Stimulated activated CD4-positive, alpha-beta T cell treated with anti-CD3 and anti-CD28 coated beads, TNF-alpha, amount 100 ng/mL, for 24 hours (primary cell): ENCODE measurements at regions not wholly inside any gene's neighbourhood (a gene's known extent, or its start where the extent isn't known, plus 50 kb on each side); places are given as distances from the start of the nearest gene placed in this dataset.
"Not testable (repeated sequence)": the region's sequence is repeated elsewhere in the genome, so short reads cannot be mapped to it uniquely, and the experiment has no call there.

ENCODE experiments used
- DNase-seq, 3 experiments: peaks; one replicate each; pipeline ENCODE4 v3.0.0-alpha.2; 2020; ENCODE audit warnings: low read depth in 3 of 3

DNA sequence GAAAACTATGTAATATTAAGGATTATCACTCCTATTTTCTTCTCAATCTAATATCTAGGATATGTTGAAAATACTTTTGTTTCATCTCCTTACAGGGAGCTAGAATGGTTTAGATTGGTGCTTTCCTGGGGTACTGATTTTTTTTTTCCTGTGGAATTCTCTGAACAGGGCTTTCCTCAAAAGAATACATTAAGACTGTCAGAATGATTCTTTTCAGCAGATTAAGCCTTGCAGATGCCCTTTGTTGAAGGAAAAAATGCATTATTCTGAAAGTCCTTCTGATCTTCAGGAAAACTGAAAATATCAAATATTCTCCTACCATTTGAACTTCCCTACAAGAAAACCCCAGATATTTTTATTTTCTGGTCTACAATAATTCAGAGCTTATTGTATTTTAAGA is 178.9 kb downstream of the SOX4 start:
- DNase-seq: no peak

DNA sequence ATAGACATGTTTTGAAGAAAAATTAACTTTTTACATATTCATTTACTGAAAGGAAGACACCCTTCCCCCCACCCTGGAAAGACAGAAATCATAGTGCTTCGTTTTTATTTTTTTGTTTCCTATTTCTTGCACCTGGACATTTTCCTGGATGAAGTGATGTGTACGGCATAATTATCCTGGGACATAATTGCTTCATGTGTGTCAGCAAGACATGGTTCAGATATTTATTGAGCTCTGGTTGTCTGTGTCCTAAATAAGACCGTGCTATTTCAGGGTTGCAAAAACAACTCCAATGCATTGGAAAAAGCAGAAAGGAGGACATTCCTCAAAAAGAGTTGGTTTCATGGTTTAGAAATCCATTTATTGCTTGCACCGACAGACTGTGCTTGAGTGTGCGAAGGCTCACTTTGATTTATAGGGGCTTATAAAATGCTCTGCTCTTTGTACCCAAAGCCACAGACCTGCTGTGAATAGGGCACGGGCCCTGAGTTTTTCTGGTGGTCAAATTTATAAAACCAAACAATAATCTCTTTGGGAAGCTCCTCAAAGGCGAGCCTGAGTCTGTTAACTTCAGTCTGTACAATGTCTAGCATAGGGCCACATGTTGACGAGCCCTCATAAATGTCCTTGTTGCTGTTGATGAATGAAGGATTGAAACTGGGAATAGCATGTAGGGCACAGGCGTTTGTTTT is 179.5 kb downstream of the SOX4 start:
- DNase-seq: no peak

DNA sequence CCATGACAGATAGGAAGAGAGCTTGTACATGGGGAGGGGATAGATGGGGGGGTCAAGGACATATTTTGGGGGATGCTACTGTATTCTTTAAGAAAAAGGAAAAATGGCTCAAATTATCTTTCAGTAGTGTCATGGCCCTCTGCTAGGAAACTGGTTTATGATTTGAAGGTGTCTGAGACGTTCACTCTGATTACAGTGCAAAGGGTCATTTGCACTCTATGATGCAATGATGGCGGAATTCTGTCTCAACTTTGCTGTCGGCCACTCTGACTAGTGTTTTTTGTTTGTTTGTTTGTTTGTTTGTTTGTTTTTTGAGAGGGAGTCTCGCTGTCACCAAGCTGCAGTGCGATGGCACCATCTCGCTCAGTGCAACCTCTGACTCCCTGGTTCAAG is 180.0 kb downstream of the SOX4 start:
- no peak for DNase-seq

DNA sequence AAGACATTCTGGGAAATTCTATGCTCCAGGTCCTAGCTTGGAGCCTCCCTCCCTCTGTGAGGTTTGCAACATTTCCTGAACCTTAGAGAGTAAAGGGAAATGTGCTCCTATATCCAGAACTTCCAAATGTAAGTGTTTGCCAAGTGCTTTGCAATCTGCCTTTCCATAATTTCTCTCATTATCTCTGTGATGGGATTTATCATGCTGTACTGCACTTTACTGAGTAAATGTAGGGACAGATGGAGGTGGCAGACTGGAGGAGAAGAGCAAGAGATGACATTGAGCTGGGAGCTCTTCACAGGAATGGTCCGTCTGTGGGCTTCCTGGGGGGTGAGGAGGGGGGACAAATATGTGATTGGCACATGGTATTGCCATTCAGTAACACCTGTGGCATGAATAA is 184.3 kb downstream of the SOX4 start:
- no peak for DNase-seq

DNA sequence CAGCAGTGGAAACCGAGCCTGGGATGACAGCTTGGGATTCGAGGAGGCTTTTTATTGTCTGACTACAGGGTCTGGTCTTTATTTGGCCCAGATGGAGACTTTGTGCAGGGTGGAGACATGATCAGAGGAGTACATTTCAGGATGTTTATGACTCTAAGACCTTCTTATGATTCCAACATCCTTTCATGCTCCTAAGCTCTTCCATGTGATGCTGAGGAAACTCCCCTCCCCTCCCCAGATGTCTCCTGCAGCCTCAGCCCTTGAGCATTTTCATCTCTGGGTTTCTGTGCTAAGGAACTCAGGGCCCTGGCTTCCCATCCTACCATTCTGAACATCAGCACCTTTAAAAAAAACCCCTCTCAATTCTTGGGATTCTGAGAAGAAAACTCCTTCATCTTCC is 186.6 kb downstream of the SOX4 start:
- no peak for DNase-seq

DNA sequence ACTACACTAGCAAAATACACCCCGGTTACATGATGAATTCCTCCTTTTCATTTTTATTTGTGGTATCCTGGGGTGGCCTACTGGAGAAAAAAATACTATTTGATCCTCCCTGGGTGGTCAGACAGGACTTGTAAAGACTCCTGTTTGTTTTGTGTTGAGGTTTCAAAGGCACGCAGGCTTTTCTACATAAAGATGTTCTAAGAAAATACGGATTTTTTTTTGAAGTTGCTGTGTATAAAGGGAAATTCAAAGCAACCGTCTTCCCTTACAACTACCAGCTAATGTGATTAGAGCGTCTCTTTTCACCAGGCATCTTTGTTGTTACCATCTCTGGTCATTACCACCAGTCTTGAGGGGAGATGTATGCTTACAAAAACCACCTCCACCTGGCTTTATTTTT is 187.1 kb downstream of the SOX4 start:
- no peak for DNase-seq

DNA sequence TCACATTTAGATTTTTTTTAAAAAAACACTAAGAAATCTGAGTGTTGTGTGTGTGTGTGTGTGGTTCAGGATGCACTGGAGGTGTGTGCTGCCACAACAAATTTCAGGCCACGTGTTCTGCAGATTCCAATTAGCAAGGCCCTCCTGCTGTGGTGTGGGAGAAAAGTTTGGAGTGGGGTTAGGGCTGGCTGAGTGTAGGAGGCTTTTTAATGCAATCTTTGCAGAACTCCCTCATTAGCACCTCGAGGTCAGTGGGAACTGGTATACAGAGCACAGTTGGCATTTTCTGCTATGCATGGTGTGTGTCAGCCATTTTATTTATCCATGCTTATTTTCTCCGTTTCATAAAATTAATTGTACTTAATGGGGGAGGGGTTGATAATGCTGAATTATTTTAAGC is 187.6 kb downstream of the SOX4 start:
- no peak for DNase-seq

DNA sequence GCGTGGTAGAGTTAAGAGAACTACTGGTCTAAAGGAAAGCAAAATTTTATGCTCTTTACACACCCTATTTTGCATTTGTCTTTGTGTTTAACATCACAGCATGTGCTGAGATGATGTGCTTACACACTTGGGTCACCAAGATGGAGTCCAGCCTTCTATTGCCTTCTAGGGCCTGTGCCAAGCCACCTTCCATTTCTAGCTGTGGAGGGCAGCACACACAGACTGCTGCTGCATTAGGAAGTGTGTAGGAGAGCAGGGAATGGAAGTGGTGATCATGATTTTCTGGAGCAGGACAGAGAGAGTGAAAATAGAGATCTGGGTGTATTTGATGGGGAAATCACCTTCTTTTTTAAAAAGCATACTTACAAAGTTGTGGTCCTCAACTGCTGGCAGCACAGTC is 191.6 kb downstream of the SOX4 start:
- no peak for DNase-seq

DNA sequence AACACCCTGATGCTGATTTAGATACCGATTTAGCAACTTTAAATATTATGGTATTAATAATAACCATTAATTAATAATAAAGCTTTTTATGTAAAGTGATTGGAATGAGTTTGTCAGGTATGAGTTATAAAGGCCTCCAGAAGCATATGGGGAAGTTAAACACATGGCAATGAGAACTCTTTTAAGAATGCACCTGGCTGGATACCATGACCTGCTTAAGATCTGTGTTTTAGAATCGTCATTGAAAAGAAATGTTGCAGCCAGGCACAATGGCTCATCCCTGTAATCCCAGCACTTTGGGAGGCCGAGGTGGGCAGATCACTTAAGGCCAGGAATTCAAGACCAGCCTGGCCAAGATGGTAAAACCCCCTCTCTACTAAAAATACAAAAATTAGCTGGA is 197.5 kb downstream of the SOX4 start:
- no peak for DNase-seq

DNA sequence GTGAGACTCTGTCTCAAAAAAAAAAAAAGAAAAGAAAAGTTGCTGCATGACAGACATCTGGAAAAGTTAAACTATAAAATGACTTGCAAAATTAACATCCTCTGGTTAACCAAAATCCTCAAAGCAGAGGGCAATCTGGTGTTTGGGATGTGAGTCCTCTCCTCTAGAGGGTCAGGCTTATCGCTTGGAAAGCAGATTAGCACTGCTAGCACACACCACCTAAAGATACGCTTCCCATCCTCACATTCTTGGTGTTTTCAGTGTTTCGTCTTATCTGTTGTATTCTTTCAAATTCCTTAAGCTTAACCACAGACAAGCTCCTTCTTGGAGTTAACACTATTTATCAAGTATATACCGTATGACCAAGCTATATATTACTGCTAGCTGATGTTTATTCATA is 198.0 kb downstream of the SOX4 start:
- no peak for DNase-seq

DNA sequence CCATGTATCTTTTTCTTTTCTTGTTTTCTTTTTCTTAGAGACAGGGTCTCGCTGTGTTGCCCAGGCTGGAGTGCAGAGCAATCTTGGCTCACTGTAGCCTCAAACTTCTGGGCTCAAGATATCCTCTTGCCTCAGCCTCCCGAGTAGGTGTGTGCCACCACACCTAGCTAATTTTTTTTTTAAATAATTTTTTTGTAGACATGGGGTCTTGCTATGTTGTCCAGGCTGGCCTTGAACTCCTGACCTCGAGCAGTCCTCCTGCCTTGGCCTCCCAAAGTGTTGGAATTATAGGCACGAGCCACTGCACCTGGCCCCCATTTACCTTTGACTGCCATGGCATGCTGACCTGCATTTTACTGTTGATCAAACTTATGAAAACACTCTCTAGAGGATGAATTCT is 198.6 kb downstream of the SOX4 start:
- no peak for DNase-seq

DNA sequence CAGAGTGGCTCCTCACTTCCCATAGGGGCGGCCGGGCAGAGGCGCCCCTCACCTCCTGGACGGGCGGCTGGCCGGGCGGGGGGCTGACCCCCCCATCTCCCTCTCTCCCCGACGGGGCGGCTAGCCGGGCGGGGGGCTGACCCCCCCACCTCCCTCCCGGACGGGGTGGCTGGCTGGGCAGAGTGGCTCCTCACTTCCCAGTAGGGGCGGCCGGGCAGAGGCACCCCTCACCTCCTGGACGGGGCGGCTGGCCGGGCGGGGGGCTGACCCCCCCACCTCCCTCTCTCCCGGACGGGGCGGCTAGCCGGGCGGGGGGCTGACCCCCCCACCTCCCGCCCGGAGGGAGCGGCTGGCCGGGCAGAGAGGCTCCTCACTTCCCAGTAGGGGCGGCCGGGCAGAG is 203.4 kb downstream of the SOX4 start:
- not testable (repeated sequence) for DNase-seq

DNA sequence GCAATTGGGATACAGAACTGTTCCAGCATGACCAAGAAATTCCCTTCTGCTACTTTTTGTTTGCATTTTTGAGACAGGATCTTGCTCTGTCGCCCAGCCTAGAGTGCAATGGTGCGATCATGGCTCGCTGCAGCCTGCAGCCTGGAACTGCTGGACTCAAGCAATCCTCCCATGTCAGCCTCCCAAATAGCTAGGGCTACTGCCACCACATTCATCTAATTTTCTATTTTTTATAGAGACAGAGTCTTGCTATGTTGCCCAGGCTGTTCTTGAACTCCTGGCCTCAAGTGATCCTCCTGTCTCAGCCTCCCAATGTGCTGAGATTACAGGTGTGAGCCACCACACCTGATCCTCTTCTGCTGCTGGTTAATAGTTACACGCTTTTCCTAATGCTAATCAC is 204.9 kb downstream of the SOX4 start:
- no peak for DNase-seq

DNA sequence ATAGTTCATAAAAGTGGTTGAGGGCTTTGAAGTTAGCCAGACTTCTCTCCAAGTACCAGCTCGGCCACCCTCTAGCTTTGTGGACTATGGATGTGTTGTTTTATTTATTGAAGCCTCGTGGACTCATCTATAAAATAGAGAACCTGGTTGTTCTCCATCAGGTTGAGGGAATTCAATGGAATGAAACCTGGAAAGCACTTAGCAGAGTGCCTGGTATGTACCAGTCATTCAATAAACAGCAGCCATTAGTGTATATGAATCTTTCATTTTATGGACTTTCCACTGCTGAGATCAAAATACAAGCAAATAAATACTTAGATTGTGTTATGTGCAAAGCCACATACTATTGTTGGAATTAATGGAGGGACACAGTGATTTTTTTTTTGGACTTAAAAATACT is 206.8 kb downstream of the SOX4 start:
- no peak for DNase-seq

DNA sequence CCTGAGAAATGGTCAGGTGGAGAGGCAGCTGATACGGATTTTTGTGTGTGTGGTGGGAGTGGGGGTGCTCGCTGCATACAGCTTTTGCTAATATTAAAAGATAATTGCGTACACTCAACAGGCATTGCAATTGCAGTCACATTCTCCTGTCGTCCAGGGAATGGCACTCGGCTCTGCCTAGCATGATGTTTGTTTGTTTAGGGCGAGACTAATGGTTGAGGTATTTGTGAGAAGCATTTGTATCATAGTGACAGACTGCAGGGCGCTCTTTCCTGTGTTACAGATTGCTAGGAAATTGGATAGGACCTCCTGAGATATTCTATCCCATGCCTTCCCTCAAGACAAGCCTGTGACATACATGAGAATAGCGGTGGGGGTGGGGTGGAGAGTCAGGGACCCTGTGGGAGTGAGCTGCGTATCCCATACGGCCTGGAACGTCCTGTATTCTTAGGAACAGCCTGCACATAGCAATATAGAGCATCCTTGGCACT is 207.4 kb downstream of the SOX4 start:
- DNase-seq: no peak

DNA sequence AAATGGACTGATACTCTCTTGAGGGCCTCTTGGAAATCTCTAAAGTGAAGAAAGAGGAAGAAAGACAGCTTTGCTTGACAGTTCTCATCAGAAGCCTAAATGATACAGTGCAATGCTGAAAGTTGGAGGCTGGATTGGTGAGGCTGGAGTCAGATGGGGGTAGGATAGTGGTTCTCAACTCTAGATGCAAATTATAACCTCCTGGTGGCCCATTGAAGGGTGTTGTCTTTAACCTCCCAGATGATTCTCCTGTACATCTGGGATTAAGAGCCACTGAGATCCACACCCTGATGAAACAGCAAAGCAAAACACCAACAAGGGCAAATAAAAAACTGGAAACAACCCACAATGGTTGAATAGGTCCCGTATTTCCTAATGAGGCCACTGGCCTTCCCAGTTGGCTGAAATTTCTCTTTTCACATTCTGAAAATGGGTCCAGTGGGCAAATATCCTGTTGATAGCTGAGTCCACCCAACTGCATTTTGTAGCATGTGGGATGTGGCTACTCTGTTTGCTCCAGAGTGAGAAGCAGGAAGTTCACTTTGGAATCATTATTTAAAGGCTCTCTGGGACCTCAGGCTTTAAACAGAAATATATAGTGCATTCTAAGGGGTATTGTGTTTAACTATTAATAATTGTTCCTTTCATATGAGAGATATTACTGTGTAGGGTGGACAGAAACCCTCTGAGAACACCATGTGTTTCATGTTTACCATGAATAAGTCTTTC is 208.1 kb downstream of the SOX4 start:
- DNase-seq: no peak

DNA sequence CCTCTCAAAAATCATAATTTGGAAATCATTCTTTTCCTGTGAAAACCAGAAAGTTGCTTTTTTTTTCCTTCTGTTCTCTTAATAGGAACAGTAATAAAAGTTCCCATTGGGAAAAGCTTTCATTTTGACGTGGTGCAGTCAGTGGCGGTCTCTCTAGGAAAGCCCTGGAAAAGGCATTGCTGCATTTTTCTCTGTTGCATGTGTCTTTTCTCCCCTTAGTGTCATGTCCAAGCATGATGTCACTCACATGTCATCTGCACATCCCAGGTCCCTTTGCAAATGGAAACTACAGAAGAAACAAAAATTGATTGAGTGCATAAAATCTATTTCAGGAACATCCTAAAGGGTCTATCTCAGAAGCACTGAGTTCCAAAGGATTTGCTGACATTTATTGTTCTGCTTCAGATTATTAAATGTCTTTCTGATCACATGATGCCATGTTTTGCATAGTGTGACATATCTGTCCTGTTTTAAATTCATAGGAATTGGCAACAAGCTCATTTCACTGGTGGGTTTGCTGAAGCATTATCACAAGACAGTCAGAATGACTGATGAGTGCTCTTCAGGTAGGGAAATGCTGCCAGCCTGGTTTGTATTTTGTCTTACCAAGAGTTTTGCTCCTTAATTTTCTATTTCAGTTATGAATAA is 208.7 kb downstream of the SOX4 start:
- no peak for DNase-seq

DNA sequence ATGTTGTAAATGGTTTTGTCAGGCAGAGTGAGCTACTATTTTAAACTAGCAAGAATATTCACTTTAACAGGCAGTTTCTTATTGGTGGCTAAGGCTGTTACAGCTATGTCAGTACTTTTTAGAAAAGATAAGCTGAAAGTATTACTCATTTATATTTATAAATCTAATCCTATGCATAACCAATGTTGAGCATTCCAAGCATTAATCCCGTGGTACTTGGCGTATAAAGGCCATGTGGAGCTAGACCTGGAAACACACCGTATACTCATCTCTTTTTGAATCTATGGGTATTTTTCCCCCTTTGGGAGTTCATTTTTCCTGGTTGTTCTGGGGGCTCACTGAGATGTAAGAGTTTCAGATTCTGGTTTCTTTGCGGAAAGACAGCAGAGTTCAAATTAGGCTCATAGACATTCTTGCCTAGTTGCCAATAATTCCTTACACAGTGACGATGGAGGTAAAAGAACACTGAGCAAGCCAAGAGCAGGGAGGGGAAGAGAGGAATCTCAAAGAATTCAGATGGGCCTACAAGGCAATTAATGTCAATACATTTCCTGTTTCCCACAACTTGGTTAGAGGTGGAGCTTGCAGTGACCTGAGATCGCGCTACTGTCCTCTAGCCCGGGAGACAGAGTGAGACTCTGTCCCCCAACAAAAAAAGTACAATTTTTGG is 211.5 kb downstream of the SOX4 start:
- DNase-seq: no peak

DNA sequence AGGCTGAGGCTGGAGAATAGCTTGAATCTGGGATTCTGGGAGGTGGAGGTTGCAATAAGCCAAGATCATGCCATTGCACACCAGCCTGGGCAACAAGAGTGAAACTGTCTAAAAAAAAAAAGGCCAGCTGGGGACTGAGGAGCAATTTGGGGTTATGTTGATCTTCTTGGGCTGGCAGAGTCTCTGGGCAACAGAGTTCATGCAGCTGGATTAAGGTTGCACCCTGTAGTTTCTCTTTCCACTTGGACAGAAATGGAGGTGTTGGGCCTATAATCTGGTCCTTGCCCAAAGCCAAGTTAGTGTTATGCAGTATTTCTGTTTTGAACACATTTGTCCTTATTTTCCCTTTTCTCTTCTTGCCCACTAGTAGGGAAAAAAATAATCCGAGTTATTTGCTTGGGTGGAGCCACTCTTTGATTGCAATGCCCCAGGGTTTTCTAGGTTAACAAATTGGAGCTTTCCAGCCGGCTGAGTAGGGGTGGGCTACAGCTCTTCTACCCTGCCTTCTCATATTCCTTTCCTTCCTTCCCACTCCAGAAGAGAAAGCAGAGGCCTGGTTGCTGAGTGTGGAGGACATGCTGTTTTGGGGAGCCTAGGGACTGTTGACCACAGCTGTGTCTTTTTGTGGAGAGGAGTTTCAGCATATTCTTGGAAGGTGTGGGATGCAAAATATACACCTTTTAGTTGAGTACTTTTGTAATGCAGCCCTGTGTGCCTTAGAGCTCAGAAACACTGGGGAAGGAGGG is 213.9 kb downstream of the SOX4 start:
- DNase-seq: no peak

DNA sequence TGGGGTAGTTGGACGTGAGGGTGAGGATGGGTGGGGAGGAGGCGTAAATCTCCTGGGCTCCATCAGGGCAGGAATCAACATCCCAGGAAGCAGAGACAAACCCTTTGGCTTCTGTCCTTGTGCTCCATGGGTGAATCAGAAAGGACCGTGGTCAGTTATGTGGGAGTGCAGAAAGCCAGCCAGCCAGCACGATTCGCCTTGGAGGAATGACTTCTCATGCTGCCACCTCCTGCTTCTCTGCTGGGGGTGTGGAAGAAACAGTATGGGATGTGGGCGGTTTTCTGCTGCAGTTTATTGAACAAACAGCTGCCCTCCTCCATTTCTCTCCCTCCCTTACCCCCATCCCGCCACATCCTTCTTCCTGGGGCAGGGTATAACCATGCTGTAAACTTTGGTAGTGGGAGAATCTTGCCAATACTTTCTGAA is 214.5 kb downstream of the SOX4 start:
- no peak for DNase-seq

DNA sequence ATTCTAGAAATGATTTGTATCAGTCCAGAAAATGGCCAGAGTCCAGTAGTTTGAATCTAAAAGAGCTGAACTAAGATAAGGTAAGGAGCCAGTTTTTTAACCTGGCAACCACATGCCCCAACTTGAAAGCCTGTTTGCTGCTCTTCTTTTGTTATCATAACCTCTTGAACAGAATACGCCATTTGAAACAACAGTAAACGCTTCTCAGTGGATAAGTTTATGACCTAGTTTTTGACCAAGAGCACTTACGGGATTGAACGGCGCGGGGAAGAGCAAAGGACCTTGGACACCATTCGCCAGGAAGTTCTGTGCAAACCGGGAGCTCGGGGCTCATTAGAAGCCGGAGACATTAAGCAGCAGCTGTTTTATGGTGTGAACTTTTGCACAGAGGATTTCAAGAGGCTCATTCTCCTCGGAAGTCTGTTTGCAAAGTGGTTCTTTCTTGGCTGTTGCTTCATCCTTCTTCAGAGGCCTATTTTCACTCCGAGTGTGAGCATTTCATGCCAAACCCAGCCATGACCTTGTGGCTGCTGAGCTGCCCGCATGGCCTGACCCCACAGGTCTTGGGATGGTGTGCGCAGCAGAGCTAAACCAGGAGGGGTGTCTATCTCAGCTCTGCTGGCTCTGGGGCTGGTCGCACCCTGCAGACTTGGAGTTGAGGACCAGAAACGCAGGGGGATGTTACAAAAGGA is 215.1 kb downstream of the SOX4 start:
- DNase-seq: no peak
